NCI-H2107 (cell line): ENCODE measurements at regions not wholly inside any gene's neighbourhood (a gene's known extent, or its start where the extent isn't known, plus 50 kb on each side); places are given as distances from the start of the nearest gene placed in this dataset.
"Not testable (repeated sequence)": the region's sequence is repeated elsewhere in the genome, so short reads cannot be mapped to it uniquely, and the experiment has no call there.

Source experiments
- DNase-seq: peaks from one replicate; lab custom pipeline; 2025; lab: John Stamatoyannopoulos, UW

DNA sequence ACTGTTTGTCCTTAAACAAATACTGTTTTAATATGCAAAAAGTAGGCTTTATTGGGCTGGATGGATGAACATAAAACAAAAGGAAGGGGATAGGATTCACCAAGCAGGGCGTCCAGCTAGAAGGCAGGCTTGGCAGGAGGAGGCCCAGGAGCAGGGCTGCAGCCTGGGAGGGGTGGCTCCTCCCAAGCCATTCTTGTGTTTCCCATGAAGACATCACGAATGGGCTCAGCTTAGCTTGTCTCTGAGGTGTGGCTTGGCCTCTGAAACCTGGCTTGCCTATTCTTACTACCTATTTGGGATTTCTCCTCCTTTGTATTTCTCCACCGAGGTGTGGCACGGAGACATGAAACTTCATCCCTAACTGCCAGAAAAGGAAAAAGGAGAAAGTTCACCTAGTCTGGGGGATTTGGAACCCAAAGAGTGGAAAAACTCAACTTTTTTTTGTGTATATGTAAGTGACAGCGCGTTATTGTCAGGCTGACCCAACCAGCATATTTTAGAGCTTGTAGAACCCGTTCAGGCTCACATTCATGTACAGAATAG lies 481.9 kb upstream of the SPRED2 start:
- DNase-seq = no peak

DNA sequence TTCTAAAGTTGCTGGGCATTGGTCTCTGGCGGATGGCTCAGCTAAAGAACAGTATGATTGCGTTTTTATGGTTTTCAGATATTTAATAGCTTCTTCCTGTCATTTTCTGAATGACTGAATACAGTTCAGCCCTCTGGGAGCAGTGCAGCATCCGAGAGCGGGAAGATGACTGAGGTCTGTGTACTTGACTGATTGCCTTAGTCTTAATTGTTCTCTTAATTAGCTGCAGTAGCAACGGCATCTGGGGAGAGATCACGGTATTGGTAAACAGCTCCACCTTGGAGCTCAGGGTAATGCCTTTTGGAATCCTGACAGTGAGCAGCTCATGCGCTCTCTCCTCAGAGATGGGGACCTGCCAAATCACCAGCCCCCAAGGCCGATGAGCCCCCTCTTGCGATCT lies 481.4 kb upstream of the SPRED2 start:
- DNase-seq = no peak

DNA sequence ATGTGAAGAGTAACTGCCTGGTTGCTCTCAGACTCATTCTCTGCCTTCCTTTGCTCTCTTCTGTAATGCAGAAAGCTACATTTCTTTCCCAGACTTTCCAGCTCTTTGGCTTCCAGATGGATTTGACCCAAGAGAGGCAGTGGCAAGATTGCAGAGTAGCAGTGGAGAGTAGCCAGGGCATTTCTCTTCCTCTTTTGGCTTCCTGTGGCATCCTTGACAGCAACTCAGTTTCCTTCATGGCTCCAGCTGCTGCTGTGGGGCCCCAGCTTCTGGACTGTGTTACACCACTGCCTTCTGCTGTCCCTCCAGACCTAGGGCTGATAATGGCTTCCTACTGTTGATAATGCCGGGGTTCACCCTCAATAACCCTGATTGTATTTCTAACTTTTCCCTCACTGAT lies 469.4 kb upstream of the SPRED2 start:
- DNase-seq = no peak

DNA sequence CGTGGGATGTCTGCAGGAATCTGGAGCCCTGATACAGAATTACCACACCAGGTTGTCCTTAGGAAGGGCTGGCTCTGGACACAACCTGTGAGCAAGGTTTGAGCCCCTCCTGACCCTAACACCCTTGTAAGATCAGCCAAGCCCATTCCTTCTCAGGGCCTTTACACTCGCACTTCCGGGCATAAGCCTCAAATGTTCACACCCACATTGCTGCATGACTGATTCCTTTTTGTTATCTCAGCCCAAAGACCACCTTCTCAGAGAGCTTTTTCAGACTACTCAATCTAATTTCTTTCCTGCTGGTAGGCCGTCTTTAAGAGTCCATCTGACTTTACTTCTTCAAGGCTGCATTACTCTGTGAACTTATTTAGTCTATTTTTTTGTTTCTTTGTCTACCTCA lies 464.0 kb upstream of the SPRED2 start:
- no peak for DNase-seq

DNA sequence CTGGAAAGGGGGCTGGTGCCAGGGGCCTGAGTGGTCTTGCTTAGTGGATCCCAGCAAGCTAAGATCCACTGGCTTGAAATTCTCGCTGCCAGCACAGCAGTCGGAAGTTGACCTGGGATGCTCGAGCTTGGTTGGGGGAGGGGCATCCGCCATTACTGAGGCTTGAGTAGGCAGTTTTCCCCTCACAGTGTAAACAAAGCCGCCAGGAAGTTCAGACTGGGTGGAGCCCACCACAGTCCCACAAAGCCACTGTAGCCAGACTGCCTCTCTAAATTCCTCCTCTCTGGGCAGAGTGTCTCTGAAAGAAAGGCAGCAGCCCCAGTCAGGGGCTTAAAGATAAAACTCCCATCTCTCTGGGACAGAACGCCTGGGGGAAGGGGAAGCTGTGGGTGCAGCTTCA lies 457.7 kb upstream of the SPRED2 start:
- DNase-seq = not testable (repeated sequence)

DNA sequence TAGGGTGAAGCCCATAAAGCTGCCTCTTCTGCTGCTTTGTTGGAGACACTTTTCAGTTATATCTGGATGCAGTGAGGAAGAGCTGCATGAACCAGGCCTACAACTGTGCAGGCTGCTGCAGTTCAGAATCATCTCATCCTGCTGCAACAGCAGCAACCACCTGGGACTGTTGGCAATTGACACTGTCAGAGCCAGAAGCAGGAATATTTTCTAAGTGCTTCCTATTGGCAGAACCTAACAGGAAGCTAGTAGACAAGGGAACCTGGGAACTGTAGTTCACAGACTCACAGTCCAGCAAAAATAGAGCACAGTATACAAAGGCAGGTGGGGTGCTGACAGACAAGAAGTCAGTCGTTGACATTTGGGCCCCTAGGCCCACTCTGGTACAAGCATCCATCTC lies 452.9 kb upstream of the SPRED2 start:
- DNase-seq = no peak

DNA sequence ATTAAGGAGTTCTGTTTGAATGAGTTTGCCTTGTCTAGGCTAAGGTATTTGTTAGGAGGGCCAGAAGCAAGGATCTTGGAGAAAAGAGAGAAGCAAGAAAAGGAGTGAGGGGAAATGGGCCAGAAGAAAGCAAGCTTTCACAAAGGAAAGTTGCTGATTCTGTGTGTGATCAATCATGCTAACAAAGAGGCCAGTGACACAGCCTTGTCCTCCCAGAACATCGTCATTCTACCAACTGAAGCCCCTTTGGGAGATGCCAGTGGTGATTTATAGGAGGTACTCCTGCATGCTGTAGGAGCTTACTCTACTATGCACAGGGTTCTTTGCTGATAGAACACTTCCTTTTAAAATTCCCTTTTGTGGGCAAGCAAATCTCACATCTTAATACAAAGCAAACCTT lies 449.2 kb upstream of the SPRED2 start:
- no peak for DNase-seq

DNA sequence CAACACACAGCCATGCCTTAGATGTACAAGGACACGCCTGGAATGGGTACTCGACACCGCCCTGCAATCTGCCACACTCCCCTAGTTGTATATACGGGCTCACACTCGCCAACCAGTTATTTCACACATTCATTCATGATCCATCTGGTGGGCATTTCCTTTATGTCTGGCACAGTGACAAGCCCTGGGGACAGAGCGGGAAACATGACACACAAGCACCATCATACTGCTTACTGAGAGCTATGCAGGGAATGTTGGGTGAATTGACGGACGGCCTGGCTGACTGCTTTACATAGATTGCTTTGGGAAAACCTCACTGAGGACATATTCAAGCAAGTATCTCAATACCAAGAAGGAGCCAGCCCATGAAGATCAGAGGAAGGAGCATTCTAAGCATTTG lies 448.0 kb upstream of the SPRED2 start:
- DNase-seq = no peak

DNA sequence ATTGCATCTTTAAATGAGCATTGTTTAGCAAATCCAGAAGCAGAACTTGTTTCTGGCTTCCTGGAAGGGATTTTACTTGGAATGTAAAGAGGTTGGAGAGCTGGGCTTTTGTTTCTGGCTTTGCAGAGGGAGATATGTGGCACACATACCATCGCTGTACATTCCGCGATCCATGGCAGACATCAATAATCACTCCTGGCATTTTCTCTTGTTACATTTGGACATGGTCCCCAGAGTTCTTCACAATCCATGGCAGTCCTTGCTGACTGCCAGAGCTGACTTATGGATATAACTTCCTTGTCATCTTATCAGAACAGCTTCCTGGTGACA lies 445.6 kb upstream of the SPRED2 start:
- DNase-seq = no peak

DNA sequence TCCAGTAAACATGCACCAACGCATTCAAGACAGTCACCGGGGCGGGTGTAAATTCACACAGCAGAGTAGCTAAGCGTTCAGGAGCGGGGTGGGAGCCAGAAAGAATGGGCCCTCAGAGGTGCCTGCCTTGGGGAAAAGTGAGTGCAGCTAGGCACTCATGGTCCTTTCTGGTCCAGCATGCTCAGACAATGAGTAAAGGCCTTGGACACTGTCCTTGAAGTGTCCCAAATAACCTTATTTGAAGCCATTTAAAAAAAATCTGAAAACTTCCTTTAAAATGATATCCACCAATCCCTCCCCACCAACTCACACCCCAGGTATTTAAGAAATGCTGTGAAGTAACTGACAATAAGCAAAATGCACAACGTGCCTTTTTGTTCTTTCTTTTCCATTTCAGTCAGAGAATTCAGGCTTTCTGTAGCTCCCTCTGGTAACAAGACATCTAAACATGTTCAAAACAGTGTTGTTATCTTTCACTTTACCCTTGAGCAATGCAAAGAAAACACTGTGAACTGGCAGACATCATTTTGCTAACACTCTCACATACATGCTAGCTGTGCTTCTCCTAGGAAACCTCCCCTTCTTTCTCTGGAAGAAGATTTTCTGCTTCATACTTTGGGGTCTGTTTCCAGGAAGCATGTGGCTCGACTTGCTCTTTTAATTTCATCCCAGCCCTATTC lies 445.1 kb upstream of the SPRED2 start:
- no peak for DNase-seq

DNA sequence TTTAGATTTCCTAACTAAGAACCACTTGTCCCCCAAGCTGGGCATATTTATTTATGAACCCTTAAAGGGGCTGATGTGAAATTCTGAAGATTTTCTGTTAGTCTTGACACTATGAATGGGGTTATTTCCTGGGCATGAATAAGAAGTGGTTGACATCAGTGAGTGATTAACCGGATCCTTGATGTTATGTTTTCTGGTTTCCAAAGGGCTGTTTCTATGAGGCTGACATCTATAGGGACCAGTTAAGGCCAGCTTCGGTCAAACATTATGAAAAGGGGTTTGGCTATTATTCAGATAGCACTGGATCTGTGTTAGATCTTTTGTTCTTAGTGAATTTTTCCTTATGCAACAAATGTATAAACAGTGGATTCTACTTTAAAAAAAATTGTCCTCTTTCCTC lies 443.7 kb upstream of the SPRED2 start:
- no peak for DNase-seq

DNA sequence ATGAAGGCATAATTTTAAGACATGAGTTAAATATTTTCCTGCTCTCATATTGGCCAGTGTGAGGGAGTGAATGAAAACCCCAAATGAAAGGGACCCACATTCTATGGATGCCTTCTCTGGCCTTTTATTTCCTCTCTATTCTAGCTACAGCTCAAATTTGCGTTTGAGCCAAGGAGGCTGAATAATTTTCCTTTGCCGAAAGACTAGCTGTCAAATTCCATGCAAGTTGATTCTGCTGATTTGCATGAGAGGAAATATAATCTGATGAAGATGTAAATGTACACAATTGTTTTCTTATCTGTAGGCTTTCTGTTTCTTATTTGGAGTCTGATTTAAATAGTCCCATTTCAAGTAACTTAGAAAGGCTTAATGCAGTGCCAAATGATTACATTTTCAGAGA lies 438.4 kb upstream of the SPRED2 start:
- DNase-seq = no peak

DNA sequence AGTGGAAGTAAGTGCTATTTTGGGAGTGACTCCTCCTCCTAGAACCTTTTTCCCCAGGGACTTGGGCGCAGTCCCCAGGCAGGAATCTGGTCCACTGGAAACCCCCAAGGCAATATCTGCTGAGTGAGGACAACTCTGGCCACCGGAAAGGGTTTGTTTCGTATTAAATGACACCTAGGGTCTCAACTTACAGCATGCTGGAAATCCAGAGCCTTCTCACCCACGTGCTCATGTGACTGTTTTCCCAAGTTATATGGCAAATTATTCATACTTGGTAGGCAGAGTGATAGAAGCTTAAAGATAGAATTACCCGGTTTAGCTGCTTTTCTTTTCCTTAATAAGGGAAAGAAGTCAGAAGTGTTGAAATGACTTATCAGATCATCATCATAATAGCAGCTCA lies 436.9 kb upstream of the SPRED2 start:
- no peak for DNase-seq

DNA sequence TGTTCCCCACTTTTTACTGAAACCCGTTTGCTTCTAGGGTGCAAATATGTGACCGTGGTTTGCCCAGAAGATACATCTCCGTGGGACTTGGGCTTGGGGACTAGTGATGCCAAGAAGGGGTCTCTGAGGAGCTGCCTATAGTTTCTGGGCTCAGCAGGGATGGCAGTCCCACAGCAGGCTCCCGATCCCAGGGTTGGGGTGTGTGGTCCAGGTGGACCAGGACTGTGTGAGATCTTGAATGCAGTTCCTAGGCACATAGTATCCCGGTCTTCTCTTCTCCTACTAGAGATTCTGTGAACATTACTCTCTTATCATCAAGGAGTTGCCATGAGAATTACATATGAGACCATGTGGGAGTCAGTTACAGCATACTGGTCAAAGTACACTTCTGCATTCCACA lies 435.8 kb upstream of the SPRED2 start:
- DNase-seq = no peak

DNA sequence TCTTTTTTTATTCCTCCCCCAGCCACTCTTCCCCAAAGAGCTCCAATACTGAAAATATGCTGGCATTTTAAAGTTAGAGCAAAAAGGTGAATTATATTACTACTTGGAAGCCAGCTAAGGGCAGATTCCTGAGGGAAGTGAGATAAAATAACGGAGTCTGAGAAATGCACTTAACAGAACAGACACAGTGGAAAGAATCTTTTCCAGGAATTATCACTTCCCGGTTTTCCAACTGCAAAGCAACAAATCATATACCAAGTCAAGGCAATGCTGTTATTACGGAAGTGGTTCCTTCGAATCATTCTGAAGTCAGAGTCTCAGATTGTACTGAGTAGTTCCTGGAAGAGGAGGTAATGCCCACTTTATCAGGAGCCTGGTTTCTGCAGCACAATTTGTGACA lies 435.0 kb upstream of the SPRED2 start:
- no peak for DNase-seq

DNA sequence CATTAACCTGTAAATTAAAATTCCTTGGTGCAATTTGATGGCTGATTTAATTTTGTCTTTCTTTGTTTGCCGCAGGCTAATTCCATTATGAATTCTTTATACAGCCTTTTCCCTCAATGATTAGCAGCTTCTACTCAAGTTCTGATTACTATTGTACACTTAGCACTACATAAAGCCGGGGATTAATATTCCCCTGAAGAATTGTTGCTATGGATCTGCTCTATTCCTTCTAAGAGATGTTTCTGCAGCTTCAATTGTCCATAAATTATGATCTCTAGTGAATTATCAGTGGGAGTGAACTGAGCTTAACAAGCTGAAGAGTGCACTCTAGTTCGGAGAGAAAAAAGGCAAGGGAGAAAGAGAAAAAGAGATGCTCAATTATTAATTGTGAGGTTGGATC lies 433.7 kb upstream of the SPRED2 start:
- DNase-seq = no peak

DNA sequence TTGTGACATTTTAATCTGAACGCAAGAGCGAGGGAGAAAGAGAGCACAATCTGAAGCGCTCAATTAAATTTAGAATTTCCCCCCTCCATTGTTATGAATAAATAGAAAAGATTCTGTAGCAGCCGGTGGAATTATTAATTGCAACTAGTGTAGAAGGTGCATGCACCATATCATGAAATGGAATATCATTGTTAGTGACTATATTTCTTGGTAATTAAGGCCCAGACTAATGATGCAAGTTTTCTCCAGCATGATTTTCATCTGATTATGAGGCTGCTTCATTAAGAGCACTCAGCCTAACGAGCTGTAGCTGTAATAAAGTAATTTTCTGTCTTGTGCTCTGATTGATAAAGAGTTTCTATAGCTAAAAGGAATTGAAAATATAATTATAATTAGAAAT lies 432.2 kb upstream of the SPRED2 start:
- DNase-seq = no peak

DNA sequence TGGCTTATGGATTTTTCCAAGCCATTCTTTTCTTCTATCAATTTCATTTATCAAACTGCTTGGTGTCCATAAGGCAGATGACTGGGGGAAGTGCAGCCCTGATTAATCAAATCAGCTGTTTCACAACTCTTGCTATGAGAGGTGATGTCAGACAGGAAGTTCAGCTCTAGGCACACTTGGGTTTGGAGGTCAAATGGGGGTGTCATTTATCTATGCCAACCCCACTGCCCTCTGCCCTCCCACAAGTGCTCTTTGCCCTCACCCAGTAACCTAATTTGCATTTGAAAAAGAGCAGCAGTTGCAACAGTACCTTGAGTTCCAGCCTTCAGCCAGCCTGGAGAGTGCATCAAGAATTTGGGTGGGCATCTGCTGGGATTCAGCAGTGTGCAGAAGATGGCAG lies 431.3 kb upstream of the SPRED2 start:
- DNase-seq = no peak

DNA sequence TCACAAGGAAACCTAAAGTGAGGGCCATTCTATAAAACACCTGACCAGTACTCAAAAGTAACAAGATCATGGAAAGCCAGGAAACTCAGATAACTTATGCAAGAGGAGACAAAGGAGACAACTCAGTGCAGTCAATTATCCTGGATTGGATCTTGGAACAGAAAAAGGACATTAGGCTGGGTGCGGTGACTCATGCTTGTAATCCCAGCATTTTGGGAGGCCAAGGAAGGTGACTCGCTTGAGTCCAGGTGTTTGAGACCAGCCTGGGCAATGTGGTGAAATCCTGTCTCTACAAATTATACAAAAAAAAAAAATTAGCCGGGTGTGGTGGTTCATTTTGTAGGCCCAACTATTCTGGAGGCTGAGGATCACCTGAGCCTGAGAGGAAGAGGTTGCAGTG lies 424.5 kb upstream of the SPRED2 start:
- no peak for DNase-seq

DNA sequence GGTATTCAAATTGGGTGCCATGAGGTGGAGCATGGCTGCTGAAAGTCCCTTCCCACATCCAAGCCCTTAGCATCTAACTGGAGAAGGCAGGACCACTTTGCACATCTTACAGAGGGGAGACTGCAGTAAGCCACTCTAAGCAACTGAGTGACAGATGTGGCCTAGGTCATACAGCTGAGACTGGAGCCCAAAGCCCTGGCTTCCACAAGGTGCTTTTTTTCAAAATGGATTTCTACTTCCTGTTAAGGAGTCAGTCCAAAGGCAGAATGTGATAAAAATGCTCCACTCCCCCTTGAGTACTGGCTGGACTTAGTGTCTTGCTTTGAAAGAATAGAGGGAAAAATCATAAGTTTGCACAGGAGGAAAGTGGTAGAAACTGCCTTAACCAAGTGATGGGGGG lies 424.0 kb upstream of the SPRED2 start:
- no peak for DNase-seq

DNA sequence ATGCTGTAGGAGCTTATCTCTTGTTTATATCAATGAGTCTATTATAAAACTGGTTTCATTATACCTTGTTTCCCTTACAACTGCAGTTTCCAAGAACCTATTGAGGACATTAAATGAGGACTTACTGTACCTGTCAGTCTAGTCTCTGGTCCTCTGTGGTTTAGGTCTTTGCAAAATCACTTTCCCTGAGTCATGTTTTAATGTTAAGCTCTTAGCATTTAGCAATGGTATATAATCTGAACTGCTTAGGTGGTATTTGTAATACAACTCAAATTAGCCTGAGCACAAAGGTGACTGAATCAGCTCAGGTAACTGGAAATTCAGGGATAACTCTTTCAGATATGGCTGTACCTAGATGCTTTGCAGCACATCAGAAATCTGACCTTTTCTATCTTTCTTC lies 418.3 kb upstream of the SPRED2 start:
- no peak for DNase-seq

DNA sequence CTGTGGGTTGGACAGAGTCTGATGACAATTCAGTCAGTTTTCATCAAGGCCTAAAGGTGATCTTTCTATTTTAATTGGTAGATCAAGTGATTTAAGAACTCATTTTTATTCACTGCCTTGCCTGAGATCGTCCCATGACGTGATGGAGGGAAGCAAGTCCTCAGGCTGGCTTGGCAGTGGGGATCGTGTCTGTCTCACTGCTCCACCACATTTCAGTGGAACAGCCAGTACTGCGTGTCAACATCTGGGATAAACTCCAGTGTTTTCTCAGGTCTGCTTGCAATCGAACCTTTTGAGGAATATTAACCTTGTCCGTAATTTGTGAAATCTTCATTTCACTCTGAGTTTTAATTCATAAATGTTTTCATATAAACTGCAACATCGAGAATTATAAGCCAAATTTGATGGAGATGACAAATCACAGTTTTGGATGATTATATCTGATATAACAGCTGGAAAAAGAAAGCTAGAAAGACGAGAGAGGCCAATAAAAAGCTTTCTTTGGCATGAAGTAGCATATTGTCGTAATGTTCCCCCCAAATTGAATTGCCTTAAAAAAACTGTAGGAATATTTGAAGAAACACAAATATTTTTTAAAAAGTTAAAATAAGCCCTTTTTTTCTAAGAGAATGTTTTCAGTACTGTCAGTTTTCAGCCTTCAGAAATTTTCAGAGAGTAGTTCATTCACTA lies 414.7 kb upstream of the SPRED2 start:
- no peak for DNase-seq

DNA sequence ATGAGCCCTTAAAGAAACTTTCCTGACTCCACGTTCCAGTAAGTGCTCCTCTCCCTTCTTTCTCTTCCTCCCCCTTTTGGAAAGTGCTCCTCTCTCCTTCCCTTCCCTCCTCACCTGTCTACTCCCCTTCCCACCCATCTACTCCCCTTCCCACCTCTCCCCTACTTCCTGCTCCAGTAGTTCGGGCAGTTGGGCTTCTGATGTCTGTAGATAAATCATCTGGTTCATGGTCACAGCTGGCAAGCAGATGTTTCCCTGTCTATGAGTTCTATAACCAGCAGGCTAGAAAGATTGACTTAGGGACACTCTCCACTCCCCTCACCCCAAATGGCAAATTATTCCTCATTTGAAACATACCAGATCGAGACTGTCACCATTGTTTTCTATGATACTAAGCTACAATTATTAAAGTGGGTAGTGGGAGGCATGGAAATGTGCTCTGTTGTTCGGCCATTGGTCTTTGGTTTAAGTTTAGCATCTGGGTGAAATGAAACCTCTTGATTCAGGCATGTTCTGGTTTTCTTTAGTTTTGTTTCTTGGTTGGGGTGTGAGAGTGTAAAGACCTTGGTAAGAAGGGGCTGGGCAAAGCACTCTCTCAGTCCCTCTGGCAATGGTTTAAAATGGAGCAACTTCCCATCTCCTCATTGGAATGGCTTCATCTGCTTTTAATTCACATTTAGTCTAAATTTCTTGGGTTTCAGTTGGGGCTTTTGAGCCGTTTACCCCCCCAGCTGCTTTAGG lies 413.2 kb upstream of the SPRED2 start:
- DNase-seq = no peak
